ENCODE measurements at regions not wholly inside any gene's neighbourhood (a gene's known extent, or its start where the extent isn't known, plus 50 kb on each side); places are given as distances from the start of the nearest gene placed in this dataset.

DNA sequence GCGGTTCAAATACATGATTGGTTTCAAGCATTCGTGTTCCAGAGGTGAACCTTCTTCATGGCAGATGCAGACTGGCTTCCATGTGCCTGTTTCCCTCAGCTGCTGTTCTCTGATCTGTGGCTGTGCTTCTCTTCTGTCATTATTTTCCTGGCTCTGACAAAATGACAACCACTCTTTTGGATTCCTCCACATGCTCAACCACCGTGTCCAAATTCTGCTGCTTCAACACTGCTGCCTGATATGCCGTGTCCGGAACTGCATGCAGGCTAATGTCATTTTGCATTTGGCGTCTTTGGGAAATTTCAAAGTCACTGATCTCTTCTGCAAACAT, 368.7 kb upstream of the ZNF608 start:
- DNase-seq (ENCODE audit: low read depth): no peak
- H3K27me3 ChIP-seq (ENCODE audit: control insufficient read depth, insufficient read depth, low read length): no peaks in the 10 kb centered on the region
- TF ChIP-seq, protein P1, sequence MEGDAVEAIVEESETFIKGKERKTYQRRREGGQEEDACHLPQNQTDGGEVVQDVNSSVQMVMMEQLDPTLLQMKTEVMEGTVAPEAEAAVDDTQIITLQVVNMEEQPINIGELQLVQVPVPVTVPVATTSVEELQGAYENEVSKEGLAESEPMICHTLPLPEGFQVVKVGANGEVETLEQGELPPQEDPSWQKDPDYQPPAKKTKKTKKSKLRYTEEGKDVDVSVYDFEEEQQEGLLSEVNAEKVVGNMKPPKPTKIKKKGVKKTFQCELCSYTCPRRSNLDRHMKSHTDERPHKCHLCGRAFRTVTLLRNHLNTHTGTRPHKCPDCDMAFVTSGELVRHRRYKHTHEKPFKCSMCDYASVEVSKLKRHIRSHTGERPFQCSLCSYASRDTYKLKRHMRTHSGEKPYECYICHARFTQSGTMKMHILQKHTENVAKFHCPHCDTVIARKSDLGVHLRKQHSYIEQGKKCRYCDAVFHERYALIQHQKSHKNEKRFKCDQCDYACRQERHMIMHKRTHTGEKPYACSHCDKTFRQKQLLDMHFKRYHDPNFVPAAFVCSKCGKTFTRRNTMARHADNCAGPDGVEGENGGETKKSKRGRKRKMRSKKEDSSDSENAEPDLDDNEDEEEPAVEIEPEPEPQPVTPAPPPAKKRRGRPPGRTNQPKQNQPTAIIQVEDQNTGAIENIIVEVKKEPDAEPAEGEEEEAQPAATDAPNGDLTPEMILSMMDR (IDR thresholded peaks at IDR 0.05; ENCODE audit: insufficient read depth, low read length, poor library complexity, severe bottlenecking): no peak

DNA sequence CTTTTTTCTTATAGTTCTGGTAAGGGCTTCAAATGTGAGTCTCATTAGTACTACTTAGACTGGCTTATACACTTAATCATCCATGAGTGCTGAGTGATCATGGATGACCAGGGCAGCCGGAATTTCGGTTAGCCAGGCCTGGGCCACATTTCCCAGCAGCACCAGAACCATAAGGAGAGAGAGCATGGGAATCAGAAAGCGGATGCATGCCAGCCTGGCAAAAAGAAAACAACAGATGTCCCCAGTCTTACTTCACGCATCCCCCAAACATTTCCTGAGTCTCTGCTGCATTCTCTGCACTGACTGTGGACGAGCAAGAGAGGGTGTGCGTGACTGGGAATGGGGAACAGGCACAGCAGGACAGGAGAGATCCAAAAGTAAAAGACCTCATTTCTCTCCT, 371.1 kb upstream of the ZNF608 start:
- Histone ChIP-seq H3K36me3 (ENCODE audit: control insufficient read depth, insufficient read depth, low read length) (no peaks in the 10 kb centered on the region), H3K4me3 (ENCODE audit: low read depth, low read length) (no peak overlapping the region), H3K27me3 (ENCODE audit: control insufficient read depth, insufficient read depth, low read length) (no peaks in the 10 kb centered on the region)
- DNase-seq (ENCODE audit: low read depth): no peak
- TF ChIP-seq, protein P1 (IDR thresholded peaks at IDR 0.05; ENCODE audit: insufficient read depth, low read length, poor library complexity, severe bottlenecking): no peak

More for the DNA sequence above, 368.7 kb upstream of the ZNF608 start:
- H3K4me3 ChIP-seq (ENCODE audit: low read depth, low read length): no peak overlapping the region
- H3K36me3 ChIP-seq (ENCODE audit: control insufficient read depth, insufficient read depth, low read length): no peaks in the 10 kb centered on the region

- H3K36me3 ChIP-seq (ENCODE audit: control insufficient read depth, insufficient read depth, low read length): no peaks in the 10 kb centered on the region
- H3K4me3 ChIP-seq (ENCODE audit: low read depth, low read length): no peak overlapping the region
- H3K27me3 ChIP-seq (ENCODE audit: control insufficient read depth, insufficient read depth, low read length): no peaks in the 10 kb centered on the region
- DNase-seq (ENCODE audit: low read depth): no peak
- TF ChIP-seq, protein P1 (IDR thresholded peaks at IDR 0.05; ENCODE audit: insufficient read depth, low read length, poor library complexity, severe bottlenecking): no peak
Observed at GRCh38 chr5:125120012-125120411, 373.6 kb upstream of the ZNF608 start.

- no peaks in the 10 kb centered on the region for H3K27me3 ChIP-seq (ENCODE audit: control insufficient read depth, insufficient read depth, low read length)
- no peaks in the 10 kb centered on the region for H3K36me3 ChIP-seq (ENCODE audit: control insufficient read depth, insufficient read depth, low read length)
- no peak overlapping the region for H3K4me3 ChIP-seq (ENCODE audit: low read depth, low read length)
- no peak for DNase-seq (ENCODE audit: low read depth)
- TF ChIP-seq, protein P1 (IDR thresholded peaks at IDR 0.05; ENCODE audit: insufficient read depth, low read length, poor library complexity, severe bottlenecking): no peak
Observed at GRCh38 chr5:125125031-125125823, 378.8 kb upstream of the ZNF608 start.

DNA sequence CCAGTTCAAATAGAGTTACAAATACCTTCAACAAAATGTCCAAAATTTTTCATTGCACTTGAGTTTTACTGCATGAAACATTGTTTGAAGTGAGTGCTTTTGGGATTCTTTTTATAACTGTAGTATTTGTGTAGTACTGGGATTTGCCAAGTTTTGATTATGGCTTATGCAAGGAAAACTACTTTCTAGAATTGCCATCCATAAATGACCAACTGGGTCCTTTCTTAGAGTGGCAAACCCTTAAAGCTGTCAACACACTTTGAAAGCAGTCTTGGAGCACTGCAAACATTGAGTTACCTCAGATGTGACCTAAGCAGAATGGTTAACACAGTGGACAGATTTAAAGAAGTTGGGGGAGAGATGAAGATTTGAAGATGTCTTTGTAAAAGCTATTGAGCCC, 379.6 kb upstream of the ZNF608 start:
- no peak overlapping the region for H3K4me3 ChIP-seq (ENCODE audit: low read depth, low read length)
- TF ChIP-seq, protein P1 (IDR thresholded peaks at IDR 0.05; ENCODE audit: insufficient read depth, low read length, poor library complexity, severe bottlenecking): no peak
- no peaks in the 10 kb centered on the region for H3K27me3 ChIP-seq (ENCODE audit: control insufficient read depth, insufficient read depth, low read length)
- no peaks in the 10 kb centered on the region for H3K36me3 ChIP-seq (ENCODE audit: control insufficient read depth, insufficient read depth, low read length)
- DNase-seq (ENCODE audit: low read depth): no peak

All from kidney epithelial cell (primary cell).